Thyroid gland (tissue), 4 donors: ENCODE measurements at regions not wholly inside any gene's neighbourhood (a gene's known extent, or its start where the extent isn't known, plus 50 kb on each side); places are given as distances from the start of the nearest gene placed in this dataset.

ENCODE experiments used
- POLR2A ChIP-seq, 2 donors: fragments of 450-650 bp; IDR thresholded peaks; one replicate each; pipeline ENCODE4 v1.6.1; 2017; ENCODE audit warnings: antibody characterized with exemption in 2 of 2, mild to moderate bottlenecking in 2 of 2, moderate library complexity in 1 of 2
- TF ChIP-seq, protein P1 (sequence below), 6 experiments: fragments of 200-600 bp in 3 of 6; fragments of 450-650 bp in 3 of 6; sonication (generic) in 3 of 6; IDR thresholded peaks; one replicate each; pipeline ENCODE4 v1.5.1; 2016 to 2019; ENCODE audit warnings: antibody characterized with exemption in 6 of 6, mild to moderate bottlenecking in 2 of 6, inconsistent platforms in 1 of 6, moderate library complexity in 1 of 6

DNA sequence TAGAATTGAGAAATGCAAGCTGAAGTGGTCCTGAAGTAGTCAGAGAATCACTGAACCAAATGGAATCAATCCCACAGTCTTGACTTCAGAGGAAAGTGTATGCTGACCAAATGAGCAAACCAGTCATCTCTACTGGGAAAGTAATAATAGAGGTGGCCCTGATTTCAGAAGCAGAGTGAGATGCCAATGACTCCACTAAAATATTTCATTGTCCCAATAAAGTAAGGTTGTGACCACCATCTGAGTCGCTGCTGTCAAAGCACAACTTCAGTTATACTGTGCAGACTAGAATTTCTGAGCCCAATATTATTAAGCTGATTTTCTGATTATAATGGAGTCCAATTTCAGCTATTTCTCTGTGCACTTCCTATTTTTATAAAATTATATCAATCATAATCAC, 334.4 kb upstream of the THBS1 start:
- TF ChIP-seq, protein P1, sequence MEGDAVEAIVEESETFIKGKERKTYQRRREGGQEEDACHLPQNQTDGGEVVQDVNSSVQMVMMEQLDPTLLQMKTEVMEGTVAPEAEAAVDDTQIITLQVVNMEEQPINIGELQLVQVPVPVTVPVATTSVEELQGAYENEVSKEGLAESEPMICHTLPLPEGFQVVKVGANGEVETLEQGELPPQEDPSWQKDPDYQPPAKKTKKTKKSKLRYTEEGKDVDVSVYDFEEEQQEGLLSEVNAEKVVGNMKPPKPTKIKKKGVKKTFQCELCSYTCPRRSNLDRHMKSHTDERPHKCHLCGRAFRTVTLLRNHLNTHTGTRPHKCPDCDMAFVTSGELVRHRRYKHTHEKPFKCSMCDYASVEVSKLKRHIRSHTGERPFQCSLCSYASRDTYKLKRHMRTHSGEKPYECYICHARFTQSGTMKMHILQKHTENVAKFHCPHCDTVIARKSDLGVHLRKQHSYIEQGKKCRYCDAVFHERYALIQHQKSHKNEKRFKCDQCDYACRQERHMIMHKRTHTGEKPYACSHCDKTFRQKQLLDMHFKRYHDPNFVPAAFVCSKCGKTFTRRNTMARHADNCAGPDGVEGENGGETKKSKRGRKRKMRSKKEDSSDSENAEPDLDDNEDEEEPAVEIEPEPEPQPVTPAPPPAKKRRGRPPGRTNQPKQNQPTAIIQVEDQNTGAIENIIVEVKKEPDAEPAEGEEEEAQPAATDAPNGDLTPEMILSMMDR (IDR thresholded peaks at IDR 0.05), result no peak
- TF ChIP-seq POLR2A (IDR thresholded peaks at IDR 0.05), result no peak
